Astrocyte (in vitro differentiated cells and primary cell): ENCODE measurements at regions not wholly inside any gene's neighbourhood (a gene's known extent, or its start where the extent isn't known, plus 50 kb on each side); places are given as distances from the start of the nearest gene placed in this dataset.

Source experiments
- EZH2 ChIP-seq: IDR thresholded peaks from 2 replicates; pipeline ENCODE4 v1.6.1; 2012; ENCODE audit warnings: mild to moderate bottlenecking, low read length, inconsistent platforms; ENCODE audit not compliant: insufficient read depth
- TF ChIP-seq, protein P1 (sequence below): IDR thresholded peaks from 2 replicates; pipeline ENCODE4 v1.5.1; 2011; ENCODE audit warnings: low read depth, mild to moderate bottlenecking, inconsistent platforms, low read length, moderate library complexity; ENCODE audit not compliant: insufficient read depth

DNA sequence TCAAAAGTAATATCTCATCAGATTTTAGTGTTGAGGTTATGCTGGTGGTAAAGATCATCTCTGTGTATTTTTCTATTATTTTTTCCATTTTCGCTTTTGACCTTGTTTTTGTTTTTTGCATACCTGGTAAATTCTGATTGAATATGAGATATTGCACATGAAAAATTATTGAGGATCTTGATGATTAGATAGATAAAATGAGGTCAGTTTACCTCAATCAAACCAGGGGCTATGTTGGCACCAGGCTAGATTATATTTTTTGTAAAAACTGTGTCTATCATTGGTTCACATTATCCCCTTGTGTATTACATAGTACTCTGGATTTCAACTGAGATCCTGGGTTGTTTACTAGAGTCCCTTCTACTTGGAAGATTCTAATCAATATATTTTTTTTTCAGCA lies 774.9 kb upstream of the ZNF608 start:
- TF ChIP-seq, protein P1, sequence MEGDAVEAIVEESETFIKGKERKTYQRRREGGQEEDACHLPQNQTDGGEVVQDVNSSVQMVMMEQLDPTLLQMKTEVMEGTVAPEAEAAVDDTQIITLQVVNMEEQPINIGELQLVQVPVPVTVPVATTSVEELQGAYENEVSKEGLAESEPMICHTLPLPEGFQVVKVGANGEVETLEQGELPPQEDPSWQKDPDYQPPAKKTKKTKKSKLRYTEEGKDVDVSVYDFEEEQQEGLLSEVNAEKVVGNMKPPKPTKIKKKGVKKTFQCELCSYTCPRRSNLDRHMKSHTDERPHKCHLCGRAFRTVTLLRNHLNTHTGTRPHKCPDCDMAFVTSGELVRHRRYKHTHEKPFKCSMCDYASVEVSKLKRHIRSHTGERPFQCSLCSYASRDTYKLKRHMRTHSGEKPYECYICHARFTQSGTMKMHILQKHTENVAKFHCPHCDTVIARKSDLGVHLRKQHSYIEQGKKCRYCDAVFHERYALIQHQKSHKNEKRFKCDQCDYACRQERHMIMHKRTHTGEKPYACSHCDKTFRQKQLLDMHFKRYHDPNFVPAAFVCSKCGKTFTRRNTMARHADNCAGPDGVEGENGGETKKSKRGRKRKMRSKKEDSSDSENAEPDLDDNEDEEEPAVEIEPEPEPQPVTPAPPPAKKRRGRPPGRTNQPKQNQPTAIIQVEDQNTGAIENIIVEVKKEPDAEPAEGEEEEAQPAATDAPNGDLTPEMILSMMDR, result no peak
- TF ChIP-seq EZH2, result no peak
